ENCODE measurements at regions not wholly inside any gene's neighbourhood (a gene's known extent, or its start where the extent isn't known, plus 50 kb on each side); places are given as distances from the start of the nearest gene placed in this dataset.
A peak's percentile ranks its signal among the peaks of the same experiment; 100 is the strongest.

- Histone ChIP-seq H3K9me3 (replicated peaks; ENCODE audit: low read length) (no peaks in the 10 kb centered on the region), H3K27me3 (ENCODE audit: control insufficient read depth, insufficient read depth, low read length) (no peaks in the 10 kb centered on the region), H3K9ac (ENCODE audit: low read depth, low read length) (no peak overlapping the region), H3K4me1 (ENCODE audit: control insufficient read depth, insufficient read depth, low read length) (peaks cover 16% of the 10 kb centered on the region), H3K36me3 (ENCODE audit: insufficient read depth, low read length) (no peaks in the 10 kb centered on the region), H3K4me2 (ENCODE audit: low read length) (no peak overlapping the region), H3K4me3 (ENCODE audit: low read length) (no peak overlapping the region)
These were observed 90.9 kb upstream of the CISTR start for GRCh38 chr12:53842686-53843085.

- Histone ChIP-seq H3K9ac (ENCODE audit: low read depth, low read length) (no peak overlapping the region), H3K27me3 (ENCODE audit: control insufficient read depth, insufficient read depth, low read length) (no peaks in the 10 kb centered on the region)
These were observed 91.8 kb upstream of the CISTR start for GRCh38 chr12:53843545-53843944.

GRCh38 chr12:53844994-53845844 is 93.4 kb upstream of the HOXC13 start:
- Histone ChIP-seq H3K36me3 (ENCODE audit: insufficient read depth, low read length) (no peaks in the 10 kb centered on the region), H3K9ac (ENCODE audit: low read depth, low read length) (no peak overlapping the region), H3K4me1 (ENCODE audit: control insufficient read depth, insufficient read depth, low read length) (peaks cover 16% of the 10 kb centered on the region), H3K4me2 (ENCODE audit: low read length) (peak overlapping the region; percentile 27), H3K27me3 (ENCODE audit: control insufficient read depth, insufficient read depth, low read length) (no peaks in the 10 kb centered on the region), H3K4me3 (ENCODE audit: low read length) (no peak overlapping the region), H3K9me3 (replicated peaks; ENCODE audit: low read length) (no peaks in the 10 kb centered on the region)

More at GRCh38 chr12:53843545-53843944, 91.8 kb upstream of the CISTR start:
- Histone ChIP-seq H3K9me3 (replicated peaks; ENCODE audit: low read length) (no peaks in the 10 kb centered on the region), H3K36me3 (ENCODE audit: insufficient read depth, low read length) (no peaks in the 10 kb centered on the region), H3K4me1 (ENCODE audit: control insufficient read depth, insufficient read depth, low read length) (peaks cover 16% of the 10 kb centered on the region), H3K4me3 (ENCODE audit: low read length) (no peak overlapping the region), H3K4me2 (ENCODE audit: low read length) (no peak overlapping the region)

- Histone ChIP-seq H3K9ac (ENCODE audit: low read depth, low read length) (no peak overlapping the region), H3K36me3 (ENCODE audit: insufficient read depth, low read length) (no peaks in the 10 kb centered on the region), H3K4me1 (ENCODE audit: control insufficient read depth, insufficient read depth, low read length) (peaks cover 16% of the 10 kb centered on the region), H3K27me3 (ENCODE audit: control insufficient read depth, insufficient read depth, low read length) (no peaks in the 10 kb centered on the region), H3K9me3 (replicated peaks; ENCODE audit: low read length) (no peaks in the 10 kb centered on the region), H3K4me2 (ENCODE audit: low read length) (no peak overlapping the region), H3K4me3 (ENCODE audit: low read length) (no peak overlapping the region)
These were observed 92.7 kb upstream of the HOXC13 start for GRCh38 chr12:53845932-53846331.

- no peaks in the 10 kb centered on the region for H3K36me3 ChIP-seq (ENCODE audit: insufficient read depth, low read length)
- no peaks in the 10 kb centered on the region for H3K27me3 ChIP-seq (ENCODE audit: control insufficient read depth, insufficient read depth, low read length)
- no peaks in the 10 kb centered on the region for H3K9me3 ChIP-seq (replicated peaks; ENCODE audit: low read length)
- peaks cover 16% of the 10 kb centered on the region for H3K4me1 ChIP-seq (ENCODE audit: control insufficient read depth, insufficient read depth, low read length)
- H3K4me3 ChIP-seq (ENCODE audit: low read length), result no peak overlapping the region
- no peak overlapping the region for H3K4me2 ChIP-seq (ENCODE audit: low read length)
- no peak overlapping the region for H3K9ac ChIP-seq (ENCODE audit: low read depth, low read length)
These were observed 89.5 kb upstream of the HOXC13 start for GRCh38 chr12:53849113-53849512.

DNA sequence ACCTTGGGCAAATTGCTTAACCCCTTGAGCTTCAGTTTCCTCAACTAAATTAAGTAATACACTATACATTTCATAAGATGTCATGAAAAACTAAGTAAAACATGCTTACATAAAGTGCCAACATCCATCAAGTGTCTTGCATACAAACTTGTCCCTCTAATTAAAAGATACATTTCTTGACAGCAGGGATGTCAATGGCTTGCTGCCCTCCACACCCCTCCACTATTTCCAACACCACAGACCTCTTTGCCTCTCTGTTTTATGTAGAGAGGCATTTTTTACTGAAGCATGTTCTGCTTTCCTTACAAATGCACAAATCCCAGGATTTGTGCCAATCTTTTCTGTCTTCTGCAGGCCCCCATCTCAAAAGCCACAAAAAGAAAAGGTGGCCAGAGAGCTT is 89.0 kb upstream of the HOXC13 start:
- H3K9ac ChIP-seq (ENCODE audit: low read depth, low read length), result no peak overlapping the region

DNA sequence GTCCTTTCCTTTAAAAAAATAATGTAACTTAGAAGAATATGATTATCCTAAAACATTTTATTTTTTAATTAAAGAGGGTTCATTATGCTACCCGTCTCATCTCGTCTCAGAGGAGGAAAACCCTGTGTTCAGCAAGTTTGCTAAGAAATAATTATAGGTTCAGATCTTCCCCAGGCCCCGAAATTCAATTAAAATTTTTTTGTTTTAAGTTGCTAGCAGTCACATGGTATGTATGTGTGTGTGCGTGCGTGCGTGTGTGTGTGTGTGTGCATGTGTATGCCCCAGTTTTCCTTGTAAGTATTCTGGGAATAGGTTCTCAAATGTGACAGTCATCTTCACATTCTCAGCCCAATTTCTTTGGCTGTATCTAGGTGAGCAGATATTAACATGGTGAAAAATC is 86.6 kb upstream of the HOXC13 start:
- no peaks in the 10 kb centered on the region for H3K4me1 ChIP-seq (ENCODE audit: control insufficient read depth, insufficient read depth, low read length)
- no peak overlapping the region for H3K4me3 ChIP-seq (ENCODE audit: low read length)
- no peaks in the 10 kb centered on the region for H3K36me3 ChIP-seq (ENCODE audit: insufficient read depth, low read length)
- no peaks in the 10 kb centered on the region for H3K27me3 ChIP-seq (ENCODE audit: control insufficient read depth, insufficient read depth, low read length)
- no peaks in the 10 kb centered on the region for H3K9me3 ChIP-seq (replicated peaks; ENCODE audit: low read length)
- no peak overlapping the region for H3K9ac ChIP-seq (ENCODE audit: low read depth, low read length)
- no peak overlapping the region for H3K4me2 ChIP-seq (ENCODE audit: low read length)

More for the DNA sequence above, 89.0 kb upstream of the HOXC13 start:
- Histone ChIP-seq H3K4me1 (ENCODE audit: control insufficient read depth, insufficient read depth, low read length) (peaks cover 13% of the 10 kb centered on the region), H3K9me3 (replicated peaks; ENCODE audit: low read length) (no peaks in the 10 kb centered on the region), H3K27me3 (ENCODE audit: control insufficient read depth, insufficient read depth, low read length) (no peaks in the 10 kb centered on the region), H3K36me3 (ENCODE audit: insufficient read depth, low read length) (no peaks in the 10 kb centered on the region), H3K4me3 (ENCODE audit: low read length) (no peak overlapping the region), H3K4me2 (ENCODE audit: low read length) (no peak overlapping the region)

DNA sequence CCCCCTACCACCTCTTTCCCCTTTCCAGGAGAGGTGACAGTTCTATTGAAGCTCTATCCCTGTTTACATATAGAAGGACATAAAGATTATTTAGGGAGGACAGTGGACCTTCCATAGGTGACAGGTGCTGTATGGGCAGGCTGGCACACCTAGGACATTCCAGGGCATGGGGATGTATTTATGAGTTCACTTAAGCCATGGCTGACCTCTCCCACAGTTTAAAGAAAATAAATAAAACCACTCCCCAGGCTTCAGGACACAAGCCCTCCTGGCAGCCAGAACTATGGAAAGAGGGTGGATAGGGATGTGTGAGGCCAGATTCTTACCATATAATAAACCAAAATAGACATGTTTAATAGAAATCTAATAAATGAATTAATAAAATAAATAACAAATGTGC is 85.6 kb upstream of the HOXC13 start:
- H3K4me1 ChIP-seq (ENCODE audit: control insufficient read depth, insufficient read depth, low read length), result no peaks in the 10 kb centered on the region
- no peaks in the 10 kb centered on the region for H3K9me3 ChIP-seq (replicated peaks; ENCODE audit: low read length)
- no peaks in the 10 kb centered on the region for H3K27me3 ChIP-seq (ENCODE audit: control insufficient read depth, insufficient read depth, low read length)
- H3K36me3 ChIP-seq (ENCODE audit: insufficient read depth, low read length), result no peaks in the 10 kb centered on the region
- no peak overlapping the region for H3K4me3 ChIP-seq (ENCODE audit: low read length)
- no peak overlapping the region for H3K4me2 ChIP-seq (ENCODE audit: low read length)
- no peak overlapping the region for H3K9ac ChIP-seq (ENCODE audit: low read depth, low read length)

- H3K27me3 ChIP-seq (ENCODE audit: control insufficient read depth, insufficient read depth, low read length), result no peaks in the 10 kb centered on the region
- no peaks in the 10 kb centered on the region for H3K4me1 ChIP-seq (ENCODE audit: control insufficient read depth, insufficient read depth, low read length)
- H3K4me3 ChIP-seq (ENCODE audit: low read length), result no peak overlapping the region
- H3K4me2 ChIP-seq (ENCODE audit: low read length), result no peak overlapping the region
- H3K9ac ChIP-seq (ENCODE audit: low read depth, low read length), result no peak overlapping the region
- no peaks in the 10 kb centered on the region for H3K9me3 ChIP-seq (replicated peaks; ENCODE audit: low read length)
- H3K36me3 ChIP-seq (ENCODE audit: insufficient read depth, low read length), result no peaks in the 10 kb centered on the region
These were observed 83.8 kb upstream of the HOXC13 start for GRCh38 chr12:53854701-53855316.

GRCh38 chr12:53856132-53856531 is 82.5 kb upstream of the HOXC13 start:
- H3K4me2 ChIP-seq (ENCODE audit: low read length), result no peak overlapping the region
- H3K4me1 ChIP-seq (ENCODE audit: control insufficient read depth, insufficient read depth, low read length), result peaks cover 6% of the 10 kb centered on the region
- H3K9ac ChIP-seq (ENCODE audit: low read depth, low read length), result no peak overlapping the region
- no peaks in the 10 kb centered on the region for H3K27me3 ChIP-seq (ENCODE audit: control insufficient read depth, insufficient read depth, low read length)
- H3K36me3 ChIP-seq (ENCODE audit: insufficient read depth, low read length), result no peaks in the 10 kb centered on the region
- no peaks in the 10 kb centered on the region for H3K9me3 ChIP-seq (replicated peaks; ENCODE audit: low read length)
- no peak overlapping the region for H3K4me3 ChIP-seq (ENCODE audit: low read length)

DNA sequence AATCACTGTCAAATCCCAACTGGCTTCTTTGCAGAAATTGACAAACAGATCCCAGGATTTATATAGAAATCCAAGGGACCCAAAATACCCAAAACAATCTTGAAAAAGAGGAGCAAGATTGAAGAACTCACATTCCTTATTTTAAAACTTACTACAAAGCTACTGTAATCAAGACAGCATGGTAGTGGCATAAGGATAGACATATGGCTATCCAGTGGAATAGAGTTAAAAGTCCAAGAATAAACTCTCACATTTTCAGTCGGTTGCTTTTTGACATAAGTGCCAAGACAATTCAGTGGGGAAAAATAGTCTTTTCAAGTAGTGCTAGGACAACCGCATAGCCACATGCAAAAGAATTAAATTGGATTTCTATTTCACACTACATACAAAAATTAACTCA is 81.0 kb upstream of the HOXC13 start:
- Histone ChIP-seq H3K4me2 (ENCODE audit: low read length) (no peak overlapping the region), H3K27me3 (ENCODE audit: control insufficient read depth, insufficient read depth, low read length) (no peaks in the 10 kb centered on the region), H3K9me3 (replicated peaks; ENCODE audit: low read length) (no peaks in the 10 kb centered on the region), H3K9ac (ENCODE audit: low read depth, low read length) (no peak overlapping the region), H3K36me3 (ENCODE audit: insufficient read depth, low read length) (no peaks in the 10 kb centered on the region), H3K4me3 (ENCODE audit: low read length) (no peak overlapping the region), H3K4me1 (ENCODE audit: control insufficient read depth, insufficient read depth, low read length) (peaks cover 12% of the 10 kb centered on the region)
